SK-N-SH (cell line): ENCODE measurements at regions not wholly inside any gene's neighbourhood (a gene's known extent, or its start where the extent isn't known, plus 50 kb on each side); places are given as distances from the start of the nearest gene placed in this dataset.

ENCODE experiments used
- CTCF ChIA-PET: fragments of 300-600, 350-600 bp; formaldehyde crosslinking; extraction: SDS; loops from one replicate; lab custom pipeline; 2021; lab: Yijun Ruan, JAX
- POLR2A ChIA-PET: fragments of 350-600 bp; sonication (Branson Sonifier 250); formaldehyde crosslinking; extraction: SDS; loops from one replicate; lab custom pipeline; 2020; ENCODE audit warnings: antibody characterized with exemption, inconsistent platforms; lab: Yijun Ruan, JAX
- DNase-seq: peaks from one replicate; pipeline ENCODE4 v3.0.0; 2012
- H2AFZ ChIP-seq: fragments of 200-600 bp; sonication (generic); 2 replicates; pipeline ENCODE4 v1.8.1; 2016; ENCODE audit warnings: antibody characterized with exemption, mild to moderate bottlenecking, low read depth
- H3F3A ChIP-seq: fragments of 200-600 bp; sonication (generic); replicated peaks from 2 replicates; pipeline ENCODE3; 2016; ENCODE audit warnings: antibody characterized with exemption, mild to moderate bottlenecking; ENCODE audit not compliant: insufficient read depth
- H3K27ac ChIP-seq, 2 experiments: fragments of 200-500 bp in 1 of 2; fragments of 200-600 bp in 1 of 2; sonication (Bioruptor generic) in 1 of 2; sonication (generic), shearing (Covaris generic) in 1 of 2; 2 replicates each; pipeline versions ENCODE4 v1.5.1 to v1.6.1; 2014 to 2016; ENCODE audit warnings: low read depth in 2 of 2, inconsistent platforms in 1 of 2, low read length in 1 of 2, mild to moderate bottlenecking in 1 of 2, mixed read lengths in 1 of 2
- H3K27me3 ChIP-seq: fragments of 200-600 bp; sonication (generic), shearing (Covaris generic); 2 replicates; pipeline ENCODE4 v1.6.1; 2016; ENCODE audit warnings: mixed run types; ENCODE audit not compliant: insufficient read depth
- H3K36me3 ChIP-seq, 2 experiments: fragments of 200-500 bp in 1 of 2; fragments of 200-600 bp in 1 of 2; sonication (Bioruptor generic) in 1 of 2; sonication (generic) in 1 of 2; replicated peaks in 1 of 2; 2 replicates each; pipeline versions ENCODE3 to v1.5.1; 2014 to 2016; ENCODE audit warnings: low read length in 1 of 2, mild to moderate bottlenecking in 1 of 2; ENCODE audit not compliant: insufficient read depth in 2 of 2, control insufficient read depth in 1 of 2
- H3K4me1 ChIP-seq, 2 experiments: fragments of 200-500 bp in 1 of 2; fragments of 200-600 bp in 1 of 2; sonication (Bioruptor generic) in 1 of 2; sonication (generic), shearing (Covaris generic) in 1 of 2; 2 replicates each; pipeline versions ENCODE4 v1.5.1 to v1.6.1; 2014 to 2016; ENCODE audit warnings: low read depth in 1 of 2, low read length in 1 of 2, mixed run types in 1 of 2; ENCODE audit not compliant: insufficient read depth in 2 of 2, control insufficient read depth in 1 of 2
- H3K4me2 ChIP-seq: fragments of 200-600 bp; sonication (generic), shearing (Covaris generic); 2 replicates; pipeline ENCODE4 v1.6.1; 2017; ENCODE audit warnings: mixed run types
- H3K4me3 ChIP-seq, 2 experiments: fragments of 200-500 bp in 1 of 2; fragments of 200-600 bp in 1 of 2; sonication (Bioruptor generic) in 1 of 2; sonication (generic), shearing (Covaris generic) in 1 of 2; 2 replicates each; pipeline versions ENCODE4 v1.5.1 to v1.8.1; 2014 to 2016; ENCODE audit warnings: low read depth in 2 of 2, inconsistent platforms in 1 of 2, low read length in 1 of 2, mild to moderate bottlenecking in 1 of 2, mixed read lengths in 1 of 2, moderate library complexity in 1 of 2
- H3K79me2 ChIP-seq: fragments of 200-600 bp; sonication (generic); 2 replicates; pipeline ENCODE4 v1.8.1; 2017; ENCODE audit warnings: mild to moderate bottlenecking; ENCODE audit not compliant: insufficient read depth
- H3K9ac ChIP-seq: fragments of 200-600 bp; sonication (generic); 2 replicates; pipeline ENCODE4 v1.6.1; 2017; ENCODE audit warnings: mixed run types
- H3K9me2 ChIP-seq: fragments of 200-600 bp; sonication (generic); 2 replicates; pipeline ENCODE4 v1.6.1; 2017; ENCODE audit warnings: mixed run types
- H3K9me3 ChIP-seq: fragments of 200-600 bp; sonication (generic); 2 replicates; pipeline ENCODE4 v1.6.1; 2017; ENCODE audit warnings: mixed run types, mild to moderate bottlenecking, moderate library complexity
- H4K20me1 ChIP-seq: fragments of 200-600 bp; sonication (generic); 2 replicates; pipeline ENCODE4 v1.6.1; 2017; ENCODE audit warnings: mild to moderate bottlenecking, mixed run types; ENCODE audit not compliant: insufficient read depth
- CHD2 ChIP-seq: fragments of 150-350 bp; IDR thresholded peaks from 2 replicates; pipeline ENCODE4 v1.6.1; 2018; ENCODE audit warnings: low read length; ENCODE audit not compliant: partially characterized antibody
- CTCF ChIP-seq: fragments of 200-600 bp; sonication (generic); IDR thresholded peaks from 2 replicates; pipeline ENCODE4 v1.6.1; 2017; ENCODE audit warnings: antibody characterized with exemption, mild to moderate bottlenecking, moderate library complexity
- EP300 ChIP-seq, 2 experiments: IDR thresholded peaks; 2 replicates each; pipeline versions ENCODE4 v1.4.0 to v1.6.1; 2012; ENCODE audit warnings: borderline replicate concordance in 1 of 2, low read depth in 1 of 2, low read length in 1 of 2
- GABPA ChIP-seq: IDR thresholded peaks from 2 replicates; pipeline ENCODE4 v1.4.0; 2012; ENCODE audit warnings: low read depth, mild to moderate bottlenecking
- MEF2A ChIP-seq: IDR thresholded peaks from 2 replicates; pipeline ENCODE4 v1.4.0; 2012; ENCODE audit warnings: low read depth, borderline replicate concordance
- NFIC ChIP-seq: IDR thresholded peaks from 2 replicates; pipeline ENCODE4 v1.4.0; 2012; ENCODE audit warnings: borderline replicate concordance
- NRF1 ChIP-seq: IDR thresholded peaks from 2 replicates; pipeline ENCODE4 v1.6.1; 2012; ENCODE audit warnings: low read depth, mild to moderate bottlenecking, low read length
- RAD21 ChIP-seq: IDR thresholded peaks from 2 replicates; pipeline ENCODE4 v1.6.1; 2012; ENCODE audit warnings: mild to moderate bottlenecking, low read length
- RCOR1 ChIP-seq: fragments of 150-350 bp; IDR thresholded peaks from 2 replicates; pipeline ENCODE4 v1.6.1; 2017; ENCODE audit warnings: antibody characterized with exemption, low read length
- RFX5 ChIP-seq: IDR thresholded peaks from 2 replicates; pipeline ENCODE4 v1.6.1; 2012; ENCODE audit warnings: mild to moderate bottlenecking, improper control_type of control experiment, low read length
- SIN3A ChIP-seq: IDR thresholded peaks from 2 replicates; pipeline ENCODE4 v1.6.1; 2012; ENCODE audit warnings: low read depth, mild to moderate bottlenecking, low read length, moderate library complexity, borderline replicate concordance
- TAF1 ChIP-seq: IDR thresholded peaks from 2 replicates; pipeline ENCODE4 v1.6.1; 2012; ENCODE audit warnings: low read depth, mild to moderate bottlenecking, low read length, moderate library complexity, borderline replicate concordance
- ZBTB33 ChIP-seq: IDR thresholded peaks from 2 replicates; pipeline ENCODE4 v1.4.0; 2012; ENCODE audit warnings: low read depth, borderline replicate concordance
- WGBS: methylation state at CpG from one replicate; pipeline ENCODE4 v1.1.6; 2017; ENCODE audit warnings: low lambda C conversion rate; 5-methylcytosine and 5-hydroxymethylcytosine counted together
- TF ChIP-seq, protein P1 (sequence below): fragments of 150-350 bp; IDR thresholded peaks from 2 replicates; pipeline ENCODE4 v1.6.1; 2017; ENCODE audit warnings: antibody characterized with exemption, low read length, low read depth, borderline replicate concordance
- TF ChIP-seq, protein P2 (sequence below): IDR thresholded peaks from 2 replicates; pipeline ENCODE4 v1.6.1; 2012; ENCODE audit warnings: mild to moderate bottlenecking, low read depth, low read length, moderate library complexity

DNA sequence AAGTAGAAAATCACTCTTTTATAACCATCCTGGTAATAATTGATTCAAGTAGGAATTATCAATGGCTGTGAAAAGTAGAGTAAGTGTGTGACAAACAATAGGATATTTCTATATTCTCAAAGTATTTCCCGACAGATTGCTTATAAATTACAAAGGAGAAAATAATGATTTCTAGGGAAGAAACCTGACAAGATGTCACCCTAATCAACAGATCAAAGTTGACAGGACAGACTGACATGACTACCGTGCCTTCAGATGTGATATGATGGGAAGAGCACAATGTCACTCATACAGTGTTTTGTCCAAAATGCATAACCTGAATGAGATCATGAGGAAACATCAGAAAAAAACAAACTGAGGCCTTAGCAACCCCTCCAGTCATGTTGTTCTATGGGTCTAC lies 53.9 kb upstream of the TRIO start:
- H3K9me3 ChIP-seq: no peaks in the 10 kb centered on the region; the same call in 1 of the 2 replicates
- no peaks in the 10 kb centered on the region for H4K20me1 ChIP-seq
- no peaks in the 10 kb centered on the region for H3K27me3 ChIP-seq
- no peak overlapping the region for H3K9ac ChIP-seq
- H3K79me2 ChIP-seq: no peaks in the 10 kb centered on the region
- H3K4me1 ChIP-seq: no peaks in the 10 kb centered on the region
- DNase-seq: no peak
- H2AFZ ChIP-seq: no peak overlapping the region
- no peak overlapping the region for H3K27ac ChIP-seq
- H3F3A ChIP-seq: no peaks in the 10 kb centered on the region
- WGBS: 100% methylated on average over 2 of the region's 2 CpGs
- ChIA-PET CTCF (no interaction called here), POLR2A (no interaction called here)
- no peak overlapping the region for H3K4me2 ChIP-seq
- no peaks in the 10 kb centered on the region for H3K36me3 ChIP-seq
- H3K4me3 ChIP-seq: no peak overlapping the region
- no peaks in the 10 kb centered on the region for H3K9me2 ChIP-seq
- no peak for TF ChIP-seq CHD2
- no peak for TF ChIP-seq EP300 (IDR thresholded peaks at IDR 0.05; ENCODE audit: borderline replicate concordance in 1 of 2, low read depth in 1 of 2, low read length in 1 of 2)
- no peak for TF ChIP-seq GABPA
- no peak for TF ChIP-seq RAD21
- TF ChIP-seq, protein P1, sequence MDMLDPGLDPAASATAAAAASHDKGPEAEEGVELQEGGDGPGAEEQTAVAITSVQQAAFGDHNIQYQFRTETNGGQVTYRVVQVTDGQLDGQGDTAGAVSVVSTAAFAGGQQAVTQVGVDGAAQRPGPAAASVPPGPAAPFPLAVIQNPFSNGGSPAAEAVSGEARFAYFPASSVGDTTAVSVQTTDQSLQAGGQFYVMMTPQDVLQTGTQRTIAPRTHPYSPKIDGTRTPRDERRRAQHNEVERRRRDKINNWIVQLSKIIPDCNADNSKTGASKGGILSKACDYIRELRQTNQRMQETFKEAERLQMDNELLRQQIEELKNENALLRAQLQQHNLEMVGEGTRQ: no peak
- no peak for TF ChIP-seq MEF2A
- TF ChIP-seq TAF1: no peak
- no peak for TF ChIP-seq ZBTB33
- TF ChIP-seq, protein P2, sequence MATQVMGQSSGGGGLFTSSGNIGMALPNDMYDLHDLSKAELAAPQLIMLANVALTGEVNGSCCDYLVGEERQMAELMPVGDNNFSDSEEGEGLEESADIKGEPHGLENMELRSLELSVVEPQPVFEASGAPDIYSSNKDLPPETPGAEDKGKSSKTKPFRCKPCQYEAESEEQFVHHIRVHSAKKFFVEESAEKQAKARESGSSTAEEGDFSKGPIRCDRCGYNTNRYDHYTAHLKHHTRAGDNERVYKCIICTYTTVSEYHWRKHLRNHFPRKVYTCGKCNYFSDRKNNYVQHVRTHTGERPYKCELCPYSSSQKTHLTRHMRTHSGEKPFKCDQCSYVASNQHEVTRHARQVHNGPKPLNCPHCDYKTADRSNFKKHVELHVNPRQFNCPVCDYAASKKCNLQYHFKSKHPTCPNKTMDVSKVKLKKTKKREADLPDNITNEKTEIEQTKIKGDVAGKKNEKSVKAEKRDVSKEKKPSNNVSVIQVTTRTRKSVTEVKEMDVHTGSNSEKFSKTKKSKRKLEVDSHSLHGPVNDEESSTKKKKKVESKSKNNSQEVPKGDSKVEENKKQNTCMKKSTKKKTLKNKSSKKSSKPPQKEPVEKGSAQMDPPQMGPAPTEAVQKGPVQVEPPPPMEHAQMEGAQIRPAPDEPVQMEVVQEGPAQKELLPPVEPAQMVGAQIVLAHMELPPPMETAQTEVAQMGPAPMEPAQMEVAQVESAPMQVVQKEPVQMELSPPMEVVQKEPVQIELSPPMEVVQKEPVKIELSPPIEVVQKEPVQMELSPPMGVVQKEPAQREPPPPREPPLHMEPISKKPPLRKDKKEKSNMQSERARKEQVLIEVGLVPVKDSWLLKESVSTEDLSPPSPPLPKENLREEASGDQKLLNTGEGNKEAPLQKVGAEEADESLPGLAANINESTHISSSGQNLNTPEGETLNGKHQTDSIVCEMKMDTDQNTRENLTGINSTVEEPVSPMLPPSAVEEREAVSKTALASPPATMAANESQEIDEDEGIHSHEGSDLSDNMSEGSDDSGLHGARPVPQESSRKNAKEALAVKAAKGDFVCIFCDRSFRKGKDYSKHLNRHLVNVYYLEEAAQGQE: no peak
- no peak for TF ChIP-seq SIN3A
- TF ChIP-seq RCOR1: no peak
- TF ChIP-seq RFX5: no peak
- TF ChIP-seq NFIC: no peak
- no peak for TF ChIP-seq NRF1
- no peak for TF ChIP-seq CTCF
